SK-N-SH (cell line): ENCODE measurements at regions not wholly inside any gene's neighbourhood (a gene's known extent, or its start where the extent isn't known, plus 50 kb on each side); places are given as distances from the start of the nearest gene placed in this dataset.

ENCODE experiments used
- CHD2 ChIP-seq: fragments of 150-350 bp; IDR thresholded peaks from 2 replicates; pipeline ENCODE4 v1.6.1; 2018; ENCODE audit warnings: low read length; ENCODE audit not compliant: partially characterized antibody
- EP300 ChIP-seq, 2 experiments: IDR thresholded peaks; 2 replicates each; pipeline versions ENCODE4 v1.4.0 to v1.6.1; 2012; ENCODE audit warnings: borderline replicate concordance in 1 of 2, low read depth in 1 of 2, low read length in 1 of 2
- EZH2phosphoT487 ChIP-seq: fragments of 200-600 bp; sonication (generic); IDR thresholded peaks from 2 replicates; pipeline ENCODE4 v1.6.1; 2017; ENCODE audit warnings: low read depth, mixed run types, mild to moderate bottlenecking, antibody characterized with exemption, moderate library complexity, borderline replicate concordance
- GATA2 ChIP-seq: sonication (generic); formaldehyde crosslinking; IDR thresholded peaks from 2 replicates; pipeline ENCODE4 v1.5.0; 2020; ENCODE audit warnings: mild to moderate bottlenecking, missing genetic modification reagents
- MXI1 ChIP-seq: IDR thresholded peaks from 2 replicates; pipeline ENCODE4 v1.6.1; 2012; ENCODE audit warnings: mild to moderate bottlenecking, low read depth, low read length, improper control_type of control experiment
- NRF1 ChIP-seq: IDR thresholded peaks from 2 replicates; pipeline ENCODE4 v1.6.1; 2012; ENCODE audit warnings: low read depth, mild to moderate bottlenecking, low read length
- POLR2AphosphoS5 ChIP-seq: IDR thresholded peaks from 2 replicates; pipeline ENCODE4 v1.6.1; 2012; ENCODE audit warnings: low read depth, low read length
- RAD21 ChIP-seq: IDR thresholded peaks from 2 replicates; pipeline ENCODE4 v1.6.1; 2012; ENCODE audit warnings: mild to moderate bottlenecking, low read length
- TAF1 ChIP-seq: IDR thresholded peaks from 2 replicates; pipeline ENCODE4 v1.6.1; 2012; ENCODE audit warnings: low read depth, mild to moderate bottlenecking, low read length, moderate library complexity, borderline replicate concordance
- TF ChIP-seq, protein P1 (sequence below): fragments of 200-600 bp; sonication (generic); IDR thresholded peaks from 2 replicates; pipeline ENCODE4 v1.6.1; 2017; ENCODE audit warnings: antibody characterized with exemption, mild to moderate bottlenecking, moderate library complexity
- TF ChIP-seq, protein P2 (sequence below): IDR thresholded peaks from 2 replicates; pipeline ENCODE4 v1.4.0; 2012; ENCODE audit warnings: low read depth, borderline replicate concordance

DNA sequence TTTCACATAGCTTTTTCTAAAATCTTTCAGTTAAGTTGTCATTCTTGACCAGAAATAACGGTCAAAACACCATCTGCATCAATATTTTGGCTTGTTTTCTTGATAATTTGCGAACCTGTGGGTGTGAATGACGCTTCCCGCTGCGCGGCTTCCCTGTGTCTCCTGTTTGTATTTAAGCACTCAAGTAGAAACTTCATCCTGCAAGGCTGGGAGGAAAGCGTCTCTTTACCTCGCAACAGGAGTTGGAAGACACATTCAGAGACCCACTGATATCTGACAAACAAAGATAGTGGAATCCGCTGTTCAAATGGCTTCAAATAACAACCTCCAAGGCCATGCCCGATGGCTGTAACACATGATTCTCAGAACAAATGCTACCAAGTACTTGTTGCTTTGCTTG, 704.9 kb downstream of the DCDC2C start:
- TF ChIP-seq TAF1 (no peak), EZH2phosphoT487 (no peak), POLR2AphosphoS5 (no peak), CHD2 (no peak), NRF1 (no peak), GATA2 (CRISPR knock-in tag) (no peak), RAD21 (no peak), MXI1 (no peak), EP300 (IDR thresholded peaks at IDR 0.05; ENCODE audit: borderline replicate concordance in 1 of 2, low read depth in 1 of 2, low read length in 1 of 2) (no peak)
- TF ChIP-seq, protein P1, sequence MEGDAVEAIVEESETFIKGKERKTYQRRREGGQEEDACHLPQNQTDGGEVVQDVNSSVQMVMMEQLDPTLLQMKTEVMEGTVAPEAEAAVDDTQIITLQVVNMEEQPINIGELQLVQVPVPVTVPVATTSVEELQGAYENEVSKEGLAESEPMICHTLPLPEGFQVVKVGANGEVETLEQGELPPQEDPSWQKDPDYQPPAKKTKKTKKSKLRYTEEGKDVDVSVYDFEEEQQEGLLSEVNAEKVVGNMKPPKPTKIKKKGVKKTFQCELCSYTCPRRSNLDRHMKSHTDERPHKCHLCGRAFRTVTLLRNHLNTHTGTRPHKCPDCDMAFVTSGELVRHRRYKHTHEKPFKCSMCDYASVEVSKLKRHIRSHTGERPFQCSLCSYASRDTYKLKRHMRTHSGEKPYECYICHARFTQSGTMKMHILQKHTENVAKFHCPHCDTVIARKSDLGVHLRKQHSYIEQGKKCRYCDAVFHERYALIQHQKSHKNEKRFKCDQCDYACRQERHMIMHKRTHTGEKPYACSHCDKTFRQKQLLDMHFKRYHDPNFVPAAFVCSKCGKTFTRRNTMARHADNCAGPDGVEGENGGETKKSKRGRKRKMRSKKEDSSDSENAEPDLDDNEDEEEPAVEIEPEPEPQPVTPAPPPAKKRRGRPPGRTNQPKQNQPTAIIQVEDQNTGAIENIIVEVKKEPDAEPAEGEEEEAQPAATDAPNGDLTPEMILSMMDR = no peak
- TF ChIP-seq, protein P2, sequence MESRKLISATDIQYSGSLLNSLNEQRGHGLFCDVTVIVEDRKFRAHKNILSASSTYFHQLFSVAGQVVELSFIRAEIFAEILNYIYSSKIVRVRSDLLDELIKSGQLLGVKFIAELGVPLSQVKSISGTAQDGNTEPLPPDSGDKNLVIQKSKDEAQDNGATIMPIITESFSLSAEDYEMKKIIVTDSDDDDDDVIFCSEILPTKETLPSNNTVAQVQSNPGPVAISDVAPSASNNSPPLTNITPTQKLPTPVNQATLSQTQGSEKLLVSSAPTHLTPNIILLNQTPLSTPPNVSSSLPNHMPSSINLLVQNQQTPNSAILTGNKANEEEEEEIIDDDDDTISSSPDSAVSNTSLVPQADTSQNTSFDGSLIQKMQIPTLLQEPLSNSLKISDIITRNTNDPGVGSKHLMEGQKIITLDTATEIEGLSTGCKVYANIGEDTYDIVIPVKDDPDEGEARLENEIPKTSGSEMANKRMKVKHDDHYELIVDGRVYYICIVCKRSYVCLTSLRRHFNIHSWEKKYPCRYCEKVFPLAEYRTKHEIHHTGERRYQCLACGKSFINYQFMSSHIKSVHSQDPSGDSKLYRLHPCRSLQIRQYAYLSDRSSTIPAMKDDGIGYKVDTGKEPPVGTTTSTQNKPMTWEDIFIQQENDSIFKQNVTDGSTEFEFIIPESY = no peak
